ENCODE measurements at regions not wholly inside any gene's neighbourhood (a gene's known extent, or its start where the extent isn't known, plus 50 kb on each side); places are given as distances from the start of the nearest gene placed in this dataset.

DNA sequence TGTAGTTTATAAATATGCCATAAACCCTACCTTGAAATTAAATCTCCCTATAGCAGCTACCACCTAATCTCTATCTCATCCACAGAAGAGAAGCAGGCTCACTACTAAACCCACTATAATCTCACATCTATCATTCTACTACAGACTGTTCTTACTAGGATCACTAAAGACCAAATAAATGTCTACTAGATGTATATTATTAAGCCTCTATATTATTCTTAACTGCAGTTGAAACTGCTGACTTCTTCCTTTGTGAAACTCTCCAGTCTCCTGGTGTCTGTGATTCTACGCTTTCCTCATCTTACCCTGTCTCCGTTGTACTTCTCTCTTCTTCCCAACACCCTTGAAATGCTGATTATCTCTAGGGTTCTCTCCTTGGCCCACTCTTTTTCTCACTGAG, 1154.0 kb downstream of the IGSF11 start:
- FAIRE-seq (no peak), ATAC-seq (no peak), DNase-seq (ENCODE audit: extremely low read depth in 1 of 4, low spot score in 3 of 4) (no peak)
- H2AFZ ChIP-seq (ENCODE audit: low read depth, low read length), result no peak overlapping the region
- POLR2A ChIA-PET, result no interaction called here
- in situ Hi-C loops (cut with MboI), result no loop called here
- H3K9me3 ChIP-seq (replicated peaks; ENCODE audit: control insufficient read depth, insufficient read depth, low read depth, low read length), result no peaks in the 10 kb centered on the region
- CTCF ChIA-PET (ENCODE audit: low intra/inter-chr PET ratio), result no interaction called here
- H3K4me3 ChIP-seq, result no peak overlapping the region
- no peak overlapping the region for H3K4me2 ChIP-seq (ENCODE audit: insufficient read depth, low read length)
- no peaks in the 10 kb centered on the region for H3K9me1 ChIP-seq (ENCODE audit: control insufficient read depth, insufficient read depth, low read length)
- intact Hi-C loops (cut with micrococcal nuclease), result no loop called here
- H4K20me1 ChIP-seq (replicated peaks; ENCODE audit: control insufficient read depth, insufficient read depth, low read length), result no peaks in the 10 kb centered on the region
- no peaks in the 10 kb centered on the region for H3K36me3 ChIP-seq (ENCODE audit: control insufficient read depth, insufficient read depth, low read length)
- no TSS peak for BruUV-seq (replicated peaks)
- H3K9ac ChIP-seq (ENCODE audit: insufficient read depth in 1 of 2, low read depth in 2 of 2, low read length in 2 of 2), result no peak overlapping the region
- no peaks in the 10 kb centered on the region for H3K79me2 ChIP-seq (ENCODE audit: control insufficient read depth, insufficient read depth, low read length)
- H3K27me3 ChIP-seq (ENCODE audit: control insufficient read depth in 2 of 2, insufficient read depth in 2 of 2, low read length in 2 of 2), result no peaks in the 10 kb centered on the region
- H3K4me1 ChIP-seq (replicated peaks in 1 of 2; ENCODE audit: control insufficient read depth in 2 of 2, insufficient read depth in 2 of 2, low read length in 2 of 2), result no peaks in the 10 kb centered on the region
- H3K27ac ChIP-seq (ENCODE audit: extremely low read depth, low read depth, low read length), result no peak overlapping the region
- WGBS (ENCODE audit: insufficient coverage, low coverage, missing lambda C conversion rate), result 0% methylated on average over 2 of the region's 2 CpGs
- TF ChIP-seq NR1H2 (CRISPR knock-in tag; IDR thresholded peaks at IDR 0.05) (no peak), HNRNPH1 (optimal IDR thresholded peaks at IDR 0.05; ENCODE audit: low read depth, low read length) (no peak), MITF (IDR thresholded peaks at IDR 0.05) (no peak), MAZ (CRISPR knock-in tag; conservative IDR thresholded peaks at IDR 0.05 in 1 of 2, IDR thresholded peaks at IDR 0.05 in 1 of 2) (no peak), SAP30 (IDR thresholded peaks at IDR 0.05; ENCODE audit: borderline replicate concordance, insufficient read depth, low read depth, low read length, poor library complexity, severe bottlenecking) (no peak), DIDO1 (tag; IDR thresholded peaks at IDR 0.05; ENCODE audit: low read depth) (no peak), SREBF1 (IDR thresholded peaks at IDR 0.05; ENCODE audit: borderline replicate concordance, low read depth, low read length) (no peak), RAD21 (CRISPR knock-in tag; conservative IDR thresholded peaks at IDR 0.05 in 1 of 2, IDR thresholded peaks at IDR 0.05 in 1 of 2) (no peak), ZNF518B (CRISPR knock-in tag; IDR thresholded peaks at IDR 0.05) (no peak), KDM1A (IDR thresholded peaks at IDR 0.05) (no peak), HNRNPUL1 (IDR thresholded peaks at IDR 0.05; ENCODE audit: low read length) (no peak), MTF1 (CRISPR knock-in tag; IDR thresholded peaks at IDR 0.05; ENCODE audit: borderline replicate concordance) (no peak), MIER1 (IDR thresholded peaks at IDR 0.05; ENCODE audit: low read depth) (no peak), RUNX1 (IDR thresholded peaks at IDR 0.05; ENCODE audit: low read depth) (no peak), CBX8 (IDR thresholded peaks at IDR 0.05; ENCODE audit: borderline replicate concordance, extremely low read depth, low read depth, low read length, poor library complexity, severe bottlenecking) (no peak)
- TF ChIP-seq, protein P1, sequence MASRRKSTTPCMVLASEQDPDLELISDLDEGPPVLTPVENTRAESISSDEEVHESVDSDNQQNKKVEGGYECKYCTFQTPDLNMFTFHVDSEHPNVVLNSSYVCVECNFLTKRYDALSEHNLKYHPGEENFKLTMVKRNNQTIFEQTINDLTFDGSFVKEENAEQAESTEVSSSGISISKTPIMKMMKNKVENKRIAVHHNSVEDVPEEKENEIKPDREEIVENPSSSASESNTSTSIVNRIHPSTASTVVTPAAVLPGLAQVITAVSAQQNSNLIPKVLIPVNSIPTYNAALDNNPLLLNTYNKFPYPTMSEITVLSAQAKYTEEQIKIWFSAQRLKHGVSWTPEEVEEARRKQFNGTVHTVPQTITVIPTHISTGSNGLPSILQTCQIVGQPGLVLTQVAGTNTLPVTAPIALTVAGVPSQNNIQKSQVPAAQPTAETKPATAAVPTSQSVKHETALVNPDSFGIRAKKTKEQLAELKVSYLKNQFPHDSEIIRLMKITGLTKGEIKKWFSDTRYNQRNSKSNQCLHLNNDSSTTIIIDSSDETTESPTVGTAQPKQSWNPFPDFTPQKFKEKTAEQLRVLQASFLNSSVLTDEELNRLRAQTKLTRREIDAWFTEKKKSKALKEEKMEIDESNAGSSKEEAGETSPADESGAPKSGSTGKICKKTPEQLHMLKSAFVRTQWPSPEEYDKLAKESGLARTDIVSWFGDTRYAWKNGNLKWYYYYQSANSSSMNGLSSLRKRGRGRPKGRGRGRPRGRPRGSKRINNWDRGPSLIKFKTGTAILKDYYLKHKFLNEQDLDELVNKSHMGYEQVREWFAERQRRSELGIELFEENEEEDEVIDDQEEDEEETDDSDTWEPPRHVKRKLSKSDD (conservative IDR thresholded peaks at IDR 0.05; ENCODE audit: low read length), result no peak

Measured in K562 (cell line).